ENCODE measurements at regions not wholly inside any gene's neighbourhood (a gene's known extent, or its start where the extent isn't known, plus 50 kb on each side); places are given as distances from the start of the nearest gene placed in this dataset.
A peak's percentile ranks its signal among the peaks of the same experiment; 100 is the strongest.

DNA sequence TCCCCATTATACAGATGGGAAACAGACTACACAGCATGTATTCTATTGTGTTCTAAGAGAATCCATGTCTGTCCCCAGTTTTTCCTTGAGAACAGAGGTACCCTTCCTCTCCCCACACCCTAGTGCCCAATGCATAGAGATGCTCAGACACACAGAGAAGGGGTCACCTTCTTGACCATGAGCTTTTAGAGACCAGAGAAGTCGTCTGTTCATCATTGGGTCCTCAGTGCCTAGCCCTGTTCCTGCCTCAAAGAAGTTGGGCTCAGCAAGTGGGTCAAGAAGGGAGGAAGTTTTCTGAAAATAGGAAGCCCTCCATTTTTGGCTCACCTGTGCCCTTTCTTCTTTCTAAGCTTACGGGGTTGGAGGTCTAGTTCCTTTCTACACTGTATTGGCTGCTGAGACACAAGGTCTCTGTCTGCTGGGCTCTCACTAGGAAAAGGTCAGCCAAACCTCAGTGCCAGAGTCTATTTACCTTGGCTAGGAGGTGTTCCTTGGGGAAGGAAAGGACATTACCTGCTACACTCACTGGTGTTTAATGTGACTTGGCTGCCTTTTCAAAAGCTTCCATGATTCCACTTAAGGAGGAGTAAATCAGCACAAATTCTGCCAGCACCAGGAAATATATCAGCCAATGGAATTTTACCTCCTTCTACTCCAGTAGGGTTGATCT, 198.5 kb upstream of the PWP1 start:
- no peak for DNase-seq
- TF ChIP-seq, protein P1, sequence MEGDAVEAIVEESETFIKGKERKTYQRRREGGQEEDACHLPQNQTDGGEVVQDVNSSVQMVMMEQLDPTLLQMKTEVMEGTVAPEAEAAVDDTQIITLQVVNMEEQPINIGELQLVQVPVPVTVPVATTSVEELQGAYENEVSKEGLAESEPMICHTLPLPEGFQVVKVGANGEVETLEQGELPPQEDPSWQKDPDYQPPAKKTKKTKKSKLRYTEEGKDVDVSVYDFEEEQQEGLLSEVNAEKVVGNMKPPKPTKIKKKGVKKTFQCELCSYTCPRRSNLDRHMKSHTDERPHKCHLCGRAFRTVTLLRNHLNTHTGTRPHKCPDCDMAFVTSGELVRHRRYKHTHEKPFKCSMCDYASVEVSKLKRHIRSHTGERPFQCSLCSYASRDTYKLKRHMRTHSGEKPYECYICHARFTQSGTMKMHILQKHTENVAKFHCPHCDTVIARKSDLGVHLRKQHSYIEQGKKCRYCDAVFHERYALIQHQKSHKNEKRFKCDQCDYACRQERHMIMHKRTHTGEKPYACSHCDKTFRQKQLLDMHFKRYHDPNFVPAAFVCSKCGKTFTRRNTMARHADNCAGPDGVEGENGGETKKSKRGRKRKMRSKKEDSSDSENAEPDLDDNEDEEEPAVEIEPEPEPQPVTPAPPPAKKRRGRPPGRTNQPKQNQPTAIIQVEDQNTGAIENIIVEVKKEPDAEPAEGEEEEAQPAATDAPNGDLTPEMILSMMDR (IDR thresholded peaks at IDR 0.05; ENCODE audit: low read depth, low read length): no peak
- Histone ChIP-seq H3K36me3 (no peaks in the 10 kb centered on the region), H3K27ac (no peak overlapping the region), H3K9me3 (ENCODE audit: severe bottlenecking) (no peaks in the 10 kb centered on the region), H3K27me3 (ENCODE audit: insufficient read depth, low read depth, severe bottlenecking) (no peaks in the 10 kb centered on the region), H3K4me3 (ENCODE audit: low read depth, low read length) (no peak overlapping the region)

DNA sequence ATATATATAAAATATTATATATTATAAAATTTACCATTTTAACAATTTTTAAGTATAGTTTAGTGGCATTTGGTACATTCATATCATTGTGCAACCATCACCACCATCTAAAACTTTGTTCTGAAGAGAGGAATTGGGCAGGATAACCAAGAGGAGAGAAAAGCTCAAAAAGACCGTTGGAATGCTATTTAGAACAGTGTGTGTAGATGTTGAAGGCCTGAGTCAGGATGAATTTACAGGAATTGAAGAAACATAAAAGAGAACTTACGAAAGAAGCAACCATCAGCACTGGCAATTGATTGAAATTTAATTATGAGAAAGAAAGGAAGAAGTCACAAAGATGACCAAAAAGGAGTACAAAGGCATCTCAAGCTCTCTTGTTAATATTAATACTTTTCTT, 196.9 kb upstream of the PWP1 start:
- Histone ChIP-seq H3K27me3 (ENCODE audit: insufficient read depth, low read depth, severe bottlenecking) (no peaks in the 10 kb centered on the region), H3K9me3 (ENCODE audit: severe bottlenecking) (no peaks in the 10 kb centered on the region), H3K27ac (no peak overlapping the region), H3K4me3 (ENCODE audit: low read depth, low read length) (no peak overlapping the region), H3K36me3 (no peaks in the 10 kb centered on the region)
- TF ChIP-seq, protein P1 (IDR thresholded peaks at IDR 0.05; ENCODE audit: low read depth, low read length): no peak
- no peak for DNase-seq

DNA sequence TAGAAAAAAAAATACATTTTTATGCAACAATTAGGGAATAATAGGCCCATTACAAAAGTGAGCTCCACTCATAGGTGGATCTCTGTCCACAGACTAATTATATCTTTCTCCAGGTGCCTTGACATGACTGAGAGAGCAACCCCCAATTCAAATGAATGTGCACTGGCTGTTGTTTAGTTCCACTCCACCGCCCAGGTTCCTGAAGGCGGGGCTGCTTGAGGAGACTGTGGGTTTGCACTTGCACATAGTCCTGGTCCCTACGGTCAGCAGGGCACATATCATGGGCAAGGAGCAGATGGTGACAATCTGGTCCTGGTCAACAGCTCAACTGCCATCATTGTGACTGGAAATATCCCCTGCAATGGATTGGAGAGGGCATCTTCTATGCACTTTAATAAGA, 195.6 kb upstream of the PWP1 start:
- no peak overlapping the region for H3K4me3 ChIP-seq (ENCODE audit: low read depth, low read length)
- H3K27me3 ChIP-seq (ENCODE audit: insufficient read depth, low read depth, severe bottlenecking): no peaks in the 10 kb centered on the region
- H3K36me3 ChIP-seq: no peaks in the 10 kb centered on the region
- no peaks in the 10 kb centered on the region for H3K9me3 ChIP-seq (ENCODE audit: severe bottlenecking)
- TF ChIP-seq, protein P1 (IDR thresholded peaks at IDR 0.05; ENCODE audit: low read depth, low read length): no peak
- DNase-seq: peak; percentile 66
- peak overlapping the region; percentile 42; the same call in 1 of the 2 replicates for H3K27ac ChIP-seq

DNA sequence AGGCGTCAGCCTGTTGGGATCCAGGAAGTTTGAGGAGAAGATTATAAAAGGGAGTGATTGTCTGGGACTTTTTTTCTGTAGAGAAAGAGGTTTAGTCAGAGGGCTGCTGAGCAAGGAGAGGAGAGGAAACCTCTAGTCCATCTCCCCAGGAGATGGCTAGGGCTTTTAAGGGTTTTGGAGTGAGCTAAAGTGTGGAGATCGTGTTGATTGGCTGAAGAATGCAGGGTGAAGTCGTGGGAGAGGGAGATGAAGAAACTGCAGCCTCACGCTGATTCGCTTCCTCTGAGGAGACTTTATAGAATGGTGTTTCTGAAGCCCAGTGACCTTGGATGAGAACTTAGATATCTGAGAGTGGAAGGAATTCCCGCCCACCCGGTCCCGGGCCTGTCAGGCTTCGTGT, 193.7 kb upstream of the PWP1 start:
- no peak overlapping the region for H3K27ac ChIP-seq
- H3K9me3 ChIP-seq (ENCODE audit: severe bottlenecking): no peaks in the 10 kb centered on the region
- DNase-seq: no peak
- no peak overlapping the region for H3K4me3 ChIP-seq (ENCODE audit: low read depth, low read length)
- H3K36me3 ChIP-seq: no peaks in the 10 kb centered on the region
- H3K27me3 ChIP-seq (ENCODE audit: insufficient read depth, low read depth, severe bottlenecking): no peaks in the 10 kb centered on the region
- TF ChIP-seq, protein P1 (IDR thresholded peaks at IDR 0.05; ENCODE audit: low read depth, low read length): no peak

DNA sequence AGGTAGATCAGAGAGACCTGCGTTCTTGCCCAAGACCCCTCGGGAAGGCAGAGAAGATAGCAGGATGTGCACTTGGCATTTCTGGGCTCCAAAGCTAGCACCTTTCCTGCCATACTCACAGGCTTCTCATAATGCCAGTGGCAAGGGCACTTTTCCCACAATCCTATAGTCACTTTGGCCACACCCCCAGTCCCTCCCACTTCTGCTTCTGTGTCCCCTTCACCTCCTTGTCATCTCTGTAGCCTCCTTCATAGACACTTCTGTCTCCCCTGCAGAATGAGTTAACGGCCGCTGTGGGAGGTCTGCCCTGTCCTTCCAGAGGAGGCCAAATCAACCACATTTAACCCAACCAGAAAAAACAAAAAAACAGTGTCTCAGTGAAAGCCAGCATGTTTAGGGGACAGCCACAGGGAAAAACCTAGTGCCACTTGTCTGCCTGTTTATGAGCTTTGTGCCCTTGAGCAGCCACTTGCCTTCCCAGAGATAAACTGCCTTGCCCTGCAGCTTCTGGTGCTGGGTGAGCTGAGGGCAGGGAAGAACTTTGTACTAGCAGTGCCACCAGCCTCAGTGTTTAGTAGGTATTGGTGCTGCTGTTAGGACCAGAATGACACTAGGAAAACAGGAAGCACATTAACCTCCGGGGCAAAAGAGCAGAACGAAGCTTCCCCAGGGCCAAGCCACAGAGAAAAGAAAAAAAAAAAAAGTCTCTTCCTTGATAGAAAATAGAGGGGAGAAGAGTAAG, 193.0 kb upstream of the PWP1 start:
- no peak for DNase-seq
- Histone ChIP-seq H3K27ac (no peak overlapping the region), H3K27me3 (ENCODE audit: insufficient read depth, low read depth, severe bottlenecking) (no peaks in the 10 kb centered on the region), H3K36me3 (no peaks in the 10 kb centered on the region), H3K4me3 (ENCODE audit: low read depth, low read length) (no peak overlapping the region), H3K9me3 (ENCODE audit: severe bottlenecking) (no peaks in the 10 kb centered on the region)
- TF ChIP-seq, protein P1 (IDR thresholded peaks at IDR 0.05; ENCODE audit: low read depth, low read length): no peak

Data from WERI-Rb-1 (cell line).